ENCODE measurements at regions not wholly inside any gene's neighbourhood (a gene's known extent, or its start where the extent isn't known, plus 50 kb on each side); places are given as distances from the start of the nearest gene placed in this dataset.
"Not testable (repeated sequence)": the region's sequence is repeated elsewhere in the genome, so short reads cannot be mapped to it uniquely, and the experiment has no call there.

DNA sequence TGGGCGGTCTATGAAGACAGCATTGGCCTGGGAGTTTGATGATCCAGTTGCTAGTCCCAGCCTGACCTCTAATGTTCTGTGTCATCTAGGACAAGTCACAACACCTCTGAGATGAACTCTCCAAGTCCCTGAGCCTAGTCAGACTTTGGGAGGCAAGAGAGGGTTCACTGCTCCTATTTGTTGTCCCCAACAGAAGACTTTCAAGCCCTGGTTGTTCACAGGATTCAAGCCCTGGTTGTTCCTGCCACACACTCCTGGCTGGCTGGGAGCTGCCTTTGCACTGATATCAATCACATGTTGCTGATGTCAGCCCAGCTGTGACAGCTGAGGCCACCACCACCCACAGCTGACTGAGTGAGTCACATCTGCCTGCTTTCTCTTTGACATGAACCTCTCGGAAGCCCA lies 253.2 kb upstream of the RASGEF1B start:
- DNase-seq = peak in 2 of 3 donors; percentile 24 to 58

GRCh38 chr4:81723927-81724587 lies 252.3 kb upstream of the RASGEF1B start:
- peak in 2 of 3 donors; percentile 40 to 48 for DNase-seq

- peak in 2 of 3 donors; percentile 40 to 42 for DNase-seq
Measured at GRCh38 chr4:81723019-81723884, 251.5 kb upstream of the RASGEF1B start.

DNA sequence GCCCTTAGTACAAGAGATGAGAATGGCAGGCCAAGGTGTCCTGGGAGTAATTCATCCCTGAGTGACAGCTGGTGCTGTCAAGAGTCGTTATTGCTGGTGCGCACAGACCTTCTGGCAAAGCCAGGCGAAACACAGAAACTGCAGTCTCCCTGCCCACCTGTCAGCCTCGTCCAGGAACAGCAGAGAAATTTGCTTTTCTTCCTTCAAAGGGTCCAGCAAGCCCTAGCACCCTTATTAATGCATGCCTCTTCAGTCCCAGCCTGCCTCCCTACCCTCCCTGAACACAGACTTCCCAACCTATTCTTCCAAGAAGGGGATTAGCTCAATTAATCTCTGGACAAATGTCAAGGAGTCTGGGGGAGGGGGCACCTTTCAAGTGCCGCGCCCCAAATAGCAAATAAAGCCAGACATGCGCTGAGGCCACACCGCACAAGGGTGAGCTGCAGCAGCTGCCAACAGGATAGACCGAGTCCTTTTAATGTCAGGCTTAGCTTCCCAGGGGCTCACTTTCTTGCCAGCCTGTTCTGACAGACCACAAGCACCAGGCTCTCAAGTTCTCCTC lies 250.7 kb upstream of the RASGEF1B start:
- DNase-seq = peak in 2 of 3 donors; percentile 36 to 40

GRCh38 chr4:81715757-81716156 lies 244.1 kb upstream of the RASGEF1B start:
- DNase-seq = no peak

GRCh38 chr4:81715357-81715756 lies 243.7 kb upstream of the RASGEF1B start:
- not testable (repeated sequence) for DNase-seq

GRCh38 chr4:81714291-81714690 lies 242.6 kb upstream of the RASGEF1B start:
- DNase-seq = no peak

- no peak for DNase-seq
Measured at GRCh38 chr4:81712714-81713113, 241.0 kb upstream of the RASGEF1B start.

GRCh38 chr4:81704461-81704860 lies 232.8 kb upstream of the RASGEF1B start:
- peak; percentile 41 to 77 (median 67) for DNase-seq

DNA sequence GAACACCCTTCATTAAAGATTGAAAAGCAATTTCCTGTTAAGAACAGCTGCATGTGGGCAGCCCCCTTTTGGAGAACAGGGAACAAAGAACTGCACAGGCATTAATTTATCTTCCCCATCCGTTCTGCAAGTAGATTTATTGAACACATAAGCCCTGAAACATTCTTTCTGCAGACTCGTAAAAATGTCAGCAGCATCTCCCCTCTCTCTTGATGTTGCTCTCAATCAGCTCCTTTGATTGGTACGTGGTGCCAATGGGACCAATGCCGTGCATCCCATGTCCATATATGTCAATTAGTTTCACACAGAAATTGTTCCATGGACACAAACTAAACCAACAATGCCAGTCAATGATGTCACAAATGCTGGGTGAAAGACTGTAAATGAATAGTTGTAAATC lies 228.5 kb upstream of the RASGEF1B start:
- DNase-seq = no peak

- DNase-seq = no peak
Measured at GRCh38 chr4:81698538-81699296, 227.0 kb upstream of the RASGEF1B start.

- peak in 1 of 3 donors; percentile 17 for DNase-seq
Measured at GRCh38 chr4:81694176-81694913, 222.6 kb upstream of the RASGEF1B start.

DNA sequence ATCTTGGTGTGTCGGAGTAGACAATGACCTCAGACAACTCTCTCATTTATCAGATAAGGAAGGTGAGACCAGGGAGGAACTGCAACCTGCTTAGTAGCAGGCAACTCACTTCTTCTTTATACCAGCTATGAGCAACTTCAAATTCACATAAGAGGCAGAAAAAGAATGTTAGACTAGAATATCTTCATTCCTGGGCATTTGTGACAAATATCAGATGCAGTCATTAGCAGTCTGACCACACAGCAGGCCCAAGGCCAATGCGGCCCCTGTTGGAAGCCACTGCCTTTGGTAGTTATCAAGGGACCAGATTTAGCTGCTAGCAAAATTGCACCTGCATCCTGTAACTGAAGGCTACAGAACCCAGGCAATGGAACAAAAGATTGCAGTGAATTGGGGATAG lies 219.2 kb upstream of the RASGEF1B start:
- no peak for DNase-seq

DNA sequence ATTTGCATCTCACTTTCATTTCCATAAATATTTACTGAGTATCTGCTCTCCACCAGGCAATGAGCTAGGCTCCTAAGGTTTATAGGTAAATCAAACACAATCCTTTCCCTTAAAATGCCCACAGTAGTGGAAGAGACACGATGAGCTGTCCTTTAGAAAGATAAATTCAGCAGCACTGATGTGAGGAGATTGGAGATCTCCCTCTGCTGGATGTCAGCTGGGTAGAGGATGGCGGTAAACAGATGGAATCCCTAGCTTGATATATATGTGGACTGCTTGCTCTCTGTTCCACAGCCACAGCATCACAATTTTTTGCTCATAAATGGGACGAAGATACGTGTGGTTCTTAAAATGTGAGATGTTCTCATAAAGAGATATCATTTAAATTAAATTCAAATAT lies 216.4 kb upstream of the RASGEF1B start:
- DNase-seq = no peak

DNA sequence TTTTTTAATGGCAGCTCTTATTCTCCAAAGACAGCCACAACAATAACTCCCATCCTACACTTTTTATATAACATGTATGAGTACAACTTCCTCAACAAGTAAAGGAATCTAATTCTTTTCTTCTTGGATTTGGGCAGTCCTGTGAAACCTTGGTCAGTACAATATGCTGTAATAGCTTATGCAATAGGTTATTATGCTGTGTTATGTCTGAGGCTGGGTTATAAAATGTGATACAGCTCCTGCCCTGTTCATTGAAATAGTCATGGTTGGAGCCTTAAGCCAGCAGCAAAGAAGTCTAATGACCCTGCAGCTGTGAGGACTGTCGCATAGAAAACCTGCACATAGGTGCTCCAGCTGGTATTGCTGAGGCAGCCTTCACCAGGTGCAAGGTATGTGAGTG lies 215.8 kb upstream of the RASGEF1B start:
- DNase-seq = no peak

- DNase-seq = no peak
Measured at GRCh38 chr4:81685104-81685503, 213.4 kb upstream of the RASGEF1B start.

DNA sequence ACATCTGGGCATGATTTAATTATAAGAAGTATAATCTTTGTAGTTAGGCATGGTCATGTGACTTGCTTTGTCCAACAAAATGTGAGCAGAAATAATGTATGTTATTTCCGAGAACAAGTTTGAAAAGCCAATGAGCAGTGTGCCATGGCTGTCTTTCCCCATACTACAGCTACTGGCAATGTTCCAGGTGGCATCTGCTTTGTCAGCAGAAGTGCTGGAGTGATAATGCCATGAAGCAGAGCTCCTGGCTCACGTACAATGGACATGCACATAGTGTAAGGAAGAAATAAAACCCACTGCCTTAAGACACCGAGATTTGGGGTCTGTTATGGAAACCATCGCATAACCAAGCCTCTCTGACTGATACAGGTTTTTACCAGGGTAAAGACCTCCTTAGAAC lies 212.6 kb upstream of the RASGEF1B start:
- DNase-seq = peak in 1 of 3 donors; percentile 29

- DNase-seq = no peak
Measured at GRCh38 chr4:81682492-81682891, 210.8 kb upstream of the RASGEF1B start.

- DNase-seq = no peak
Measured at GRCh38 chr4:81679315-81679714, 207.6 kb upstream of the RASGEF1B start.

- DNase-seq = no peak
Measured at GRCh38 chr4:81678801-81679200, 207.1 kb upstream of the RASGEF1B start.

- peak; percentile 74 to 95 (median 91) for DNase-seq
Measured at GRCh38 chr4:81676537-81676936, 204.8 kb upstream of the RASGEF1B start.

Measured in muscle of back (tissue), 3 donors.